ENCODE measurements at regions not wholly inside any gene's neighbourhood (a gene's known extent, or its start where the extent isn't known, plus 50 kb on each side); places are given as distances from the start of the nearest gene placed in this dataset.

- TF ChIP-seq, protein P1, sequence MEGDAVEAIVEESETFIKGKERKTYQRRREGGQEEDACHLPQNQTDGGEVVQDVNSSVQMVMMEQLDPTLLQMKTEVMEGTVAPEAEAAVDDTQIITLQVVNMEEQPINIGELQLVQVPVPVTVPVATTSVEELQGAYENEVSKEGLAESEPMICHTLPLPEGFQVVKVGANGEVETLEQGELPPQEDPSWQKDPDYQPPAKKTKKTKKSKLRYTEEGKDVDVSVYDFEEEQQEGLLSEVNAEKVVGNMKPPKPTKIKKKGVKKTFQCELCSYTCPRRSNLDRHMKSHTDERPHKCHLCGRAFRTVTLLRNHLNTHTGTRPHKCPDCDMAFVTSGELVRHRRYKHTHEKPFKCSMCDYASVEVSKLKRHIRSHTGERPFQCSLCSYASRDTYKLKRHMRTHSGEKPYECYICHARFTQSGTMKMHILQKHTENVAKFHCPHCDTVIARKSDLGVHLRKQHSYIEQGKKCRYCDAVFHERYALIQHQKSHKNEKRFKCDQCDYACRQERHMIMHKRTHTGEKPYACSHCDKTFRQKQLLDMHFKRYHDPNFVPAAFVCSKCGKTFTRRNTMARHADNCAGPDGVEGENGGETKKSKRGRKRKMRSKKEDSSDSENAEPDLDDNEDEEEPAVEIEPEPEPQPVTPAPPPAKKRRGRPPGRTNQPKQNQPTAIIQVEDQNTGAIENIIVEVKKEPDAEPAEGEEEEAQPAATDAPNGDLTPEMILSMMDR (conservative IDR thresholded peaks at IDR 0.05; ENCODE audit: low read depth, low read length): no peak
- no peak for TF ChIP-seq EZH2 (IDR thresholded peaks at IDR 0.05; ENCODE audit: borderline replicate concordance, low read depth, low read length, poor library complexity, severe bottlenecking)
These were observed 238.2 kb upstream of the ASIC2 start for GRCh38 chr17:33531311-33531710.
